Testis (tissue), 2 donors: ENCODE measurements at regions not wholly inside any gene's neighbourhood (a gene's known extent, or its start where the extent isn't known, plus 50 kb on each side); places are given as distances from the start of the nearest gene placed in this dataset.

Experiments used
- CTCF ChIP-seq, 3 experiments: fragments of 450-650 bp in 2 of 3; fragments of 200-600 bp in 1 of 3; sonication (generic) in 1 of 3; IDR thresholded peaks; one replicate each; pipeline ENCODE4 v1.5.1; 2016 to 2019; ENCODE audit warnings: antibody characterized with exemption in 3 of 3, mild to moderate bottlenecking in 2 of 3, moderate library complexity in 1 of 3
- POLR2A ChIP-seq: fragments of 450-650 bp; IDR thresholded peaks from one replicate; pipeline ENCODE4 v1.6.1; 2017; ENCODE audit warnings: antibody characterized with exemption, mild to moderate bottlenecking, moderate library complexity

GRCh38 chr5:87594566-87594965, 181.8 kb upstream of the CCNH start:
- TF ChIP-seq CTCF (IDR thresholded peaks at IDR 0.05) (no peak), POLR2A (no peak)
